Mucosa of rectum (tissue), 2 donors: ENCODE measurements at regions not wholly inside any gene's neighbourhood (a gene's known extent, or its start where the extent isn't known, plus 50 kb on each side); places are given as distances from the start of the nearest gene placed in this dataset.

Experiments used
- H3K27ac ChIP-seq, 2 donors: one replicate each; pipeline ENCODE4 v1.7.0; 2013; ENCODE audit warnings: inconsistent platforms in 2 of 2, low read depth in 2 of 2, low read length in 2 of 2
- H3K27me3 ChIP-seq, 2 donors: one replicate each; pipeline ENCODE4 v1.7.0; 2013; ENCODE audit warnings: low read length in 2 of 2; ENCODE audit not compliant: control insufficient read depth in 2 of 2, insufficient read depth in 2 of 2
- H3K36me3 ChIP-seq, 2 donors: one replicate each; pipeline ENCODE4 v1.7.0; 2013; ENCODE audit warnings: low read length in 2 of 2; ENCODE audit not compliant: control insufficient read depth in 2 of 2, insufficient read depth in 2 of 2
- H3K4me1 ChIP-seq, 2 donors: one replicate each; pipeline ENCODE4 v1.7.0; 2013; ENCODE audit warnings: low read length in 2 of 2, mild to moderate bottlenecking in 1 of 2; ENCODE audit not compliant: control insufficient read depth in 2 of 2, insufficient read depth in 2 of 2
- H3K4me3 ChIP-seq, 2 donors: one replicate each; pipeline ENCODE4 v1.7.0; 2013; ENCODE audit warnings: low read length in 2 of 2
- H3K9ac ChIP-seq, 2 donors: one replicate each; pipeline ENCODE4 v1.7.0; 2013; ENCODE audit warnings: low read length in 2 of 2, low read depth in 1 of 2, mild to moderate bottlenecking in 1 of 2
- H3K9me3 ChIP-seq, 2 donors: one replicate each; pipeline ENCODE4 v1.7.0; 2013; ENCODE audit warnings: low read length in 2 of 2; ENCODE audit not compliant: control insufficient read depth in 2 of 2
- donor health status: healthy.
- donor health status: Normal muscosa, but diverticular disease.

GRCh38 chr20:51210084-51210483, 187.2 kb upstream of the KCNG1 start:
- Histone ChIP-seq H3K4me3 (no peak overlapping the region), H3K27me3 (no peaks in the 10 kb centered on the region), H3K27ac (no peak overlapping the region), H3K9me3 (no peaks in the 10 kb centered on the region), H3K4me1 (peaks cover 0 to 7% of the 10 kb centered on the region in 2 donors), H3K36me3 (no peaks in the 10 kb centered on the region), H3K9ac (no peak overlapping the region)

GRCh38 chr20:51208162-51208561, 185.3 kb upstream of the KCNG1 start:
- no peak overlapping the region for H3K9ac ChIP-seq
- H3K36me3 ChIP-seq, result no peaks in the 10 kb centered on the region
- peaks cover 0 to 7% of the 10 kb centered on the region in 2 donors for H3K4me1 ChIP-seq
- H3K27ac ChIP-seq, result no peak overlapping the region
- H3K4me3 ChIP-seq, result no peak overlapping the region
- no peaks in the 10 kb centered on the region for H3K27me3 ChIP-seq
- no peaks in the 10 kb centered on the region for H3K9me3 ChIP-seq

- Histone ChIP-seq H3K4me1 (no peaks in the 10 kb centered on the region), H3K9ac (no peak overlapping the region), H3K27me3 (no peaks in the 10 kb centered on the region), H3K9me3 (no peaks in the 10 kb centered on the region), H3K36me3 (no peaks in the 10 kb centered on the region), H3K4me3 (no peak overlapping the region), H3K27ac (no peak overlapping the region)
Observed at GRCh38 chr20:51206032-51206662, 183.2 kb upstream of the KCNG1 start.

- no peaks in the 10 kb centered on the region for H3K27me3 ChIP-seq
- H3K27ac ChIP-seq, result no peak overlapping the region
- H3K4me3 ChIP-seq, result no peak overlapping the region
- H3K9me3 ChIP-seq, result no peaks in the 10 kb centered on the region
- no peak overlapping the region for H3K9ac ChIP-seq
- H3K4me1 ChIP-seq, result no peaks in the 10 kb centered on the region
- H3K36me3 ChIP-seq, result no peaks in the 10 kb centered on the region
Observed at GRCh38 chr20:51204794-51205193, 181.9 kb upstream of the KCNG1 start.

- no peak overlapping the region for H3K27ac ChIP-seq
- no peaks in the 10 kb centered on the region for H3K27me3 ChIP-seq
- no peak overlapping the region for H3K4me3 ChIP-seq
- H3K9me3 ChIP-seq, result no peaks in the 10 kb centered on the region
- H3K4me1 ChIP-seq, result no peaks in the 10 kb centered on the region
- H3K9ac ChIP-seq, result no peak overlapping the region
- H3K36me3 ChIP-seq, result no peaks in the 10 kb centered on the region
Observed at GRCh38 chr20:51204051-51204715, 181.3 kb upstream of the KCNG1 start.

- Histone ChIP-seq H3K4me1 (no peaks in the 10 kb centered on the region), H3K9ac (no peak overlapping the region), H3K4me3 (no peak overlapping the region), H3K36me3 (no peaks in the 10 kb centered on the region), H3K27me3 (peaks cover 0 to 3% of the 10 kb centered on the region in 2 donors), H3K9me3 (no peaks in the 10 kb centered on the region), H3K27ac (no peak overlapping the region)
Observed at GRCh38 chr20:51202304-51202703, 179.4 kb upstream of the KCNG1 start.

DNA sequence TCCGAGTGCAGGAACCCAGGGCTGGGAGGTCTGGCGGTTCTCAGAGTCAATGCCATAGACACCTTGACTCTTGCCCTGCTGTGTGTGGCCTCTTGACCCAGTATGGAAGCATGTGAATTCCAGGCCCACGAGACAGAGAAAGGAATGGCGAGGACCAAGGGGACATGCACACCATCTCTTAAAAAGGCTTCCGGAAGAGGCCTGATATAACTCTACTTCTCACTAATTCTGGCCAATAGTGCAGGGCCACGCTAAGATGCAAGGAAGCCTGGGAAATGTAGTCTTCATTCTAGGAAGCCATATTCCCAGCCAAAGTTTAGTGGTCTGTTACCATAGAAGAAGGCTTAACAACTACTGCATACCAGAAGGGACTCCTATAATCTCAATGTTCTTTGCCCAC, 177.0 kb upstream of the KCNG1 start:
- H3K9me3 ChIP-seq, result no peaks in the 10 kb centered on the region
- no peaks in the 10 kb centered on the region for H3K4me1 ChIP-seq
- H3K36me3 ChIP-seq, result no peaks in the 10 kb centered on the region
- peaks cover 0 to 11% of the 10 kb centered on the region in 2 donors for H3K27me3 ChIP-seq
- H3K9ac ChIP-seq, result no peak overlapping the region
- no peak overlapping the region for H3K4me3 ChIP-seq
- H3K27ac ChIP-seq, result no peak overlapping the region

DNA sequence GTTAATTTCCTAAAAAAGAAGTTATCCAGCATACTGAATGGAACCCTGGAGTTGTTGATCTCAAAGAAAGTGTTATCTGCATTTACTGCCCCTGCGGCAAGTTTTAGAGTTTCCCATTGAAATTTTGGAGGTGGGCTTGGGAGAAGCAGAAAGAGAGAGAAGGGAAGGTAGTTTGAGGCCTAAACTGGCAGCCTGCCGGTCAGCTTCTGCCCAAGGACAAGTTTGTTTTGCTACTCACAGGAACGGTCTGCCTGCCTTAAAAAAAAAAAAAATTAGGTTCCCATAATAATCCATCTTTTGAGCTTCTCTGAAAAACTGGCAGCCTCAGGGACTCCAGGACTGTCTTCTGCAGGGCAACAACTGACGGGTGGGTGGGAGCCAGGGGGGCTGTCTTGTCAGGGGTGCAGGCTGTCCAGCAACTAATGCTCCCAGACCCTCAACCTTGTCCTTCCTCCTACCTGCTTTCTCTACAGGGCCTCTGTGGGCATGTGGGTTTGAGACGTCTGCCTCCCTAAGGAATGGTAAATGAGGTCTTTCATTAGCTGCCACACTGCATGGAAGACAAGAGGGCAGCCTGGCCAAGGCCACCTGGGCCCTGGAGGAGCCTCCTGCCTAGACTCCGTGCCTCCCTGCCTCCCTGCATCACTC, 176.1 kb upstream of the KCNG1 start:
- H3K9me3 ChIP-seq, result no peaks in the 10 kb centered on the region
- no peak overlapping the region for H3K9ac ChIP-seq
- no peak overlapping the region for H3K27ac ChIP-seq
- H3K4me1 ChIP-seq, result no peaks in the 10 kb centered on the region
- no peak overlapping the region for H3K4me3 ChIP-seq
- H3K27me3 ChIP-seq, result peaks cover 0 to 11% of the 10 kb centered on the region in 2 donors
- H3K36me3 ChIP-seq, result no peaks in the 10 kb centered on the region

DNA sequence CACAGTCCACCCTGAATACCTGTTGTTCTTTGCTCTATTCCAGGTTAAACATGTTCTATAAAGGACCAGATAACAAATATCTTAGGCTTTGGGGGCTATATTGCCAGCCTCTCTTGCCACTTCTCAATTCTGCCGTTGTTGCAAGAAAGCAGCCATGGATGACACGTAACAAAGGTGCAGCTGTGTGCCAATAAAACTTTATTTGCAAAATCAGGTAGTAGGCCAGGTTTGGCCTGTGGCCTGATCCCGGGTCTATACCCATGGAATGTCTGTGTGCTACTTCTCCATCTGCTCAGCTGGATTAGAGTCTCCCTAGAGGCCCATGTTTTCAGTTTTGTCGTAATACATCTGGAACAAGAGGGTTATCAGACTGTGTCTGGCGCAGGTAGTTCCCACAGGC, 175.3 kb upstream of the KCNG1 start:
- Histone ChIP-seq H3K4me3 (no peak overlapping the region), H3K27ac (no peak overlapping the region), H3K9me3 (no peaks in the 10 kb centered on the region), H3K27me3 (peaks cover 0 to 11% of the 10 kb centered on the region in 2 donors), H3K36me3 (no peaks in the 10 kb centered on the region), H3K9ac (no peak overlapping the region), H3K4me1 (no peaks in the 10 kb centered on the region)

DNA sequence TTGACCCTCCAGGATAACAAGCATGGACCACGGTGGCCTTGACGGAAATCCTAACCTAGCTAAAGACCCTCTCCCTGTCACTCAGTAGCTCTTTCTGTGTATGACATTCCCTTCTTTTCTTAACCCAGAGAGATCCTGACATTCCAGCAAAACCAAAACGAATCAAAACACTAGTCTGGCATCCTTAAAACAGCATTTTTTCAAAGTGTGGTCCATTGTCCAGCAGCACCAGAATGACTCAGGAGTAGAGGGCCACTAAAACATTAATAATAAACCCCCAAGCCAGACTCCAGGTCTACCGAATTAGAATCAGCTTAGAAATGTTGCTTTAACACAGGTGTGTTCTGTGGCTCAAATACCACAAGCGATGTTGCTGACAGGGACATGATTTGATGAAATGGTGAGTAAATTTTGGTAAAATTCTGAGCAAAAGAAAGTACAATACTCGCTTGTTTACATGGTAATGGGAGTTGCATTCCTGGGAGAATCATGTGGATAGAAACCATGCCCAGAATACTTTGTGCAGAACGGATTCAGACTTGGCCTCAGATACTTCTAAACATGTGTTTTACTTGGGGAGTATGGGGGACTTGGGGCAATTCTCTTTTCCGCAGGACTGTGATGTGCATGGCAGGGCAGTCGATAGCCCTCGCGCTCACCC, 174.2 kb upstream of the KCNG1 start:
- Histone ChIP-seq H3K36me3 (no peaks in the 10 kb centered on the region), H3K27ac (no peak overlapping the region), H3K4me1 (no peaks in the 10 kb centered on the region), H3K9ac (no peak overlapping the region), H3K4me3 (no peak overlapping the region), H3K9me3 (no peaks in the 10 kb centered on the region), H3K27me3 (peaks cover 0 to 11% of the 10 kb centered on the region in 2 donors)
